ENCODE measurements at regions not wholly inside any gene's neighbourhood (a gene's known extent, or its start where the extent isn't known, plus 50 kb on each side); places are given as distances from the start of the nearest gene placed in this dataset.

DNA sequence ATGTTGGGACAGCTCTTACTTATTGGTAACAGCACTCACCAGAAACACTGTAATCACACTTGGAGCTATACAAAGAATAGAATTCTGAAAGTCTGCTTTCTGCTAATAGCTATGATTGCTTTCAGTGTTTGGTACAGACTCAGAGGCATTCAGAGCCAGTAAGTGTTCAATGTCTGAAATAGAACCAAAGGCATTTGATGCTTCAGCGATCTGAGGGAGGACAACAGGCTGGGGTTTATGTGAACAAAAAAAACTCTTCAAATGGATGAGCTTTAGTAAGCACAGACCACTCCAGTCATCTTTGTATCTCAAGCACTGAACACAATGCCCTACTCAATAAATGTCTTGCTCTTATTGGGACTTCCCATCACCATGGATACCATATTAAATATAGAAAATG is 322.8 kb upstream of the GRM3 start:
- TF ChIP-seq, protein P1, sequence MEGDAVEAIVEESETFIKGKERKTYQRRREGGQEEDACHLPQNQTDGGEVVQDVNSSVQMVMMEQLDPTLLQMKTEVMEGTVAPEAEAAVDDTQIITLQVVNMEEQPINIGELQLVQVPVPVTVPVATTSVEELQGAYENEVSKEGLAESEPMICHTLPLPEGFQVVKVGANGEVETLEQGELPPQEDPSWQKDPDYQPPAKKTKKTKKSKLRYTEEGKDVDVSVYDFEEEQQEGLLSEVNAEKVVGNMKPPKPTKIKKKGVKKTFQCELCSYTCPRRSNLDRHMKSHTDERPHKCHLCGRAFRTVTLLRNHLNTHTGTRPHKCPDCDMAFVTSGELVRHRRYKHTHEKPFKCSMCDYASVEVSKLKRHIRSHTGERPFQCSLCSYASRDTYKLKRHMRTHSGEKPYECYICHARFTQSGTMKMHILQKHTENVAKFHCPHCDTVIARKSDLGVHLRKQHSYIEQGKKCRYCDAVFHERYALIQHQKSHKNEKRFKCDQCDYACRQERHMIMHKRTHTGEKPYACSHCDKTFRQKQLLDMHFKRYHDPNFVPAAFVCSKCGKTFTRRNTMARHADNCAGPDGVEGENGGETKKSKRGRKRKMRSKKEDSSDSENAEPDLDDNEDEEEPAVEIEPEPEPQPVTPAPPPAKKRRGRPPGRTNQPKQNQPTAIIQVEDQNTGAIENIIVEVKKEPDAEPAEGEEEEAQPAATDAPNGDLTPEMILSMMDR (IDR thresholded peaks at IDR 0.05), result no peak
- TF ChIP-seq ZFX (IDR thresholded peaks at IDR 0.05; ENCODE audit: borderline replicate concordance), result no peak
